Stimulated activated CD8-positive, alpha-beta memory T cell treated with anti-CD3 and anti-CD28 coated beads, Interleukin-7, amount 100 ng/mL, for 4 hours (primary cell): ENCODE measurements at regions not wholly inside any gene's neighbourhood (a gene's known extent, or its start where the extent isn't known, plus 50 kb on each side); places are given as distances from the start of the nearest gene placed in this dataset.

Experiments
- DNase-seq, 2 donors: peaks; one replicate each; pipeline ENCODE4 v3.0.0-alpha.2; 2020; ENCODE audit warnings: low read depth in 2 of 2

DNA sequence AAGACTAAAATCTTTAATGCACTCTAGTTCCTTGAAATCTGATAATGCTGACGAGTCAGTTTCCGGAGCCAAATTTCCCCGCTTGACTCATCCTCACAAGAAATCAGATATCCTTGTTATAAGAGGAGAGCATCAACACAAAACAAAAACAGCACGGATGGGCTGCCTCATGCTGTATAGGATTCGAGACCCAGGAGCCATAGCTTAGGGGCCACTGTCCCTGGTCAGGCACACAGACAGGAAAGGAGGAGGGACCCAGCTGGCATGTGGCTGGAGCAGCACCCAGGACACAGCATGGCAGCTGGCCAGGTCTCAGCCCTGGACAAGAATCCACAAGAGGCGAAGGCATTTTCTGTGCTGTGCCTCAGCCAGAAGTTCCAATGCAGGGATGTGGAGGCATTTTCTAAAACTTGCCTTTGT, 110.2 kb upstream of the SPATA13 start:
- no peak for DNase-seq

DNA sequence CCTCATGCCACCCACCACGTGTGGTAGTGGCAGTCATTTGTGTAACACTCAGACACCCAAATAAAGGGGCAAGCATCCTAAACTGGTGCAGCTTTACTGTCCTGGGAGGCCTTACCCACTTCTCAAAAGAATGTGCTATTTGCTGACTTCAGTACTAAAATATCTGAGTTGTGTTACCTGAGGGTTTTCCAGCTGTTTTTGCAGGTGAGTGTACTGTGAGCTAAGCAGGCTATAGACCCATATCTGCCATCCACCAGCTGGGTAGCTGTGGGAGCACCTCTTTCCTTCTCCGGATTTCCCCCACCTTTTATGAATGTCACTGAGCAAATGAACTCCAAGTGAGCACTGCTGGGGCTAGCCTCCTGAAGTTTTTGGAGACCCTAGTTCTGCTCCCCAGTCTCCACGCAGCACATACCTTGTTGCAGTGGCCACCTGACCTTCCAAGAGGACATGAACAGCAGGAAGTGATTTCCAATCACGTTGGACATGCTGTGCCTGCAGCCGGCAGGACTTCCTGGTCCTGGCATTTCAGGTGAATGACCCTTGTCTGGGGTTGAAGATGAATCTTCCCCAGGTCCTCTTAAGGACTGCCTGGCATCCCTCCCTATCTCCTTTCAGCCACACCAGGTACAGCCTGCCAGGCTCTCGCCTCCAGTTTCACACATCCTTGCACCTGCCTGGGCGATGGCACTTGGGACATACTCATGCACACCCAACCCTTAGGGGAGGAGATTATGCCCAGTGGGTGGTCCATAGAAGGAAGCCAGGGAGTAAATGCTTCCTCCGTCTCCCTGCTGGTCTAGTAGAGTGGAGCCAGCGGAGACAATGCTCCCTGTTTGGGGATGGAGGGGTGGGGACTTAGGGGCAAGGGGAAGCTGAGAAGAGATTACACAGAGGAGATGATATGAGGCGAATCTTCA, 109.5 kb upstream of the SPATA13 start:
- no peak for DNase-seq

DNA sequence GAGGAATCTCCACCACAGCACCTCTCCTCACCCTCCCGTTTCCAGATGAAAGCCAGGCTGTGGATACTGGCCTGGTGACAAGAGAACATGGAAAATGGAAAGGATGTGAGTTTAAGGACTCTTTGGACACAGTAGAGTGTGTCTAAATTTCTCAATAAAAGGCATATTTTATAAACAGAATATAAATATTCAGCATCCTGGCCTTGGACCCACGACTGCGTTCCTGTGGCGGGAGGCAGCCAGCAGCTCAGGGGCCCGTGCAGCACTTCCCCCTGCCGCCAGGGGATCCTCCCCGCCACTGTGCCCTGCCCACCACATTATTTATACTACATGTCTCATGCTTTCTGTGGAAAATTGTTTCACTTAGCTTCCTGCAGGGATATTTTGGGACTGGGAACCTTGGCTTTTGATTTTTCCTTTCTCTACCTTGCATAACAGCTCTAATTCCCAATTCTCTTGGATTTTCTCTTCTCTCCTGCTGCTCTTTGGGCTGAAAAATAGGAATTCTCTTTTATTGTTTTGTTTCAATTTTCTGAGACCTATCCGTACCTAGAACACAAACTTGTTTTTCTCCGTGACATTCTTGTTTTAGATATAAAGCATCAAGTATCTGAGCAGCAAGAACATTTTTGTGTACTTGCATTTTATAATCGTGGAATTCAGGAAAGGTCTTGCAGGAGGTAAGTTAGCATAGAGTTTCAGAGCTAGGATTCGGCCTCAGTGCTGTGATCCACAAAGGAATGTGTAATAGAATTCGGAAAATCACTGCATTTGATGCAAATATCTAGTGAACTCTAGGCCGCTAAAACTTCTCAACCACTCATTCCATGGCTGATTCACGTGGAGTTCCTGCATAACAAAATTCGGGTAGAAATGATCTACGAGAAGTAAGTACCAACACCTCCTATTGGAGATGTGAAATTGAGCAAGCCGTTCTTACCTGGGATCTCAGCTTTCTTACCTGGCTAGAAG, 107.7 kb upstream of the SPATA13 start:
- DNase-seq: no peak

DNA sequence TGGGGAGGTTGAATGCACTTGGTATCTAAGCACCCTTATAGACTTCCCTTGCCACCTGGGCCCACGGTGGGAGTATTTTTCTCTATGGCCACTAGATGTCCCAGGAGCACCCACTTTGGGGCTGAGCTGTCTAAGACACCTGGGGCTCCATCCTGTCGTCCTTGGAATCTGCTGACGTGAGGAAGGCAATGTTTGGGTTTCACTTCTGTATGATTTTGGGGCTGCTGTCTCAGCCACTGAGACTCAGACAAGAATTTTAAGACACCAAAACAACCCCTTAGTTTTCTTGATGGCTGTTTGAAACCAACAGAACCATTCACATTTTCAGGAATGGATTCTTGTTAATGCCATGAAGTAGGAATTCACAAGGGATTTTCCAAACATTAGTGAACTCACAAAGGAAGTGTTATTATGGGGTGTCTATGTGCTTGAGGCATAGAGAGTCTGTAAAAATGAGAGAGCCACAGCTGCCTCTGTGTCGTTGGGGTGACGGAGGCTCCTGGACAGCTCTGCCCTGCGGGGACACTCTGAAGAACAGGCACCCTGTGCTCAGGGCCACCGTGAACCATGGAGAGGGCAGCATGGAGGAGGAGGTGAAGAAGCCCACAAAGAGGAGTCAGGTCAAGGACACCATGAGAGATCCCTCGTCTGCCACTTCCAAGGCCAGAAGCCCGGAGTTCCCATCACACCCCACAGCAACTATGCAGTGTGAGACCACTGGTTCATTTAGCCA, 106.8 kb upstream of the SPATA13 start:
- DNase-seq: peak; percentile 29

DNA sequence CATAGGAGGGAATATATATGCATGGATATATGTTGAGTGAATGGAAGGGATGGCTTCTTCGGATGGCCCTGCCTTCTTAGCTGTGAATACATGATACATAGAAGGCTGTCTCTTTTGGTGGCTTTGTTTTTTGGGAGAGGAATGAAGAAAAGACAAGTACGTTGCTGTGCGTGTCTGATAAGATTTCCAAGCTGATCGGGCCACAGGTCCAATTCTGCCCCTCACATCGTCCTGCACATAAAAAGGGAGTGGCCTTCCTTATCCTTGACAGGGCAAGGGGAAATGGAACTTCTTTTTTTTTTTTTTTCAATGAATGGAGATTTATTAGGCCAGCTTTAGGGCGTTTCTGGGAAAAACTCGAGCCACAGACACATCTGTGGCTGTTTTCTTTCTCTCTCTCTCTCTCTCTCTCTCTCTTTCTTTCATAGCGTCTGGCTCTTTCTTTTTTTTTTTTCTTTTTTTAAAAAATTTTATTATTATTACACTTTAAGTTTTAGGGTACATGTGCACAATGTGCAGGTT, 103.8 kb upstream of the SPATA13 start:
- no peak for DNase-seq

DNA sequence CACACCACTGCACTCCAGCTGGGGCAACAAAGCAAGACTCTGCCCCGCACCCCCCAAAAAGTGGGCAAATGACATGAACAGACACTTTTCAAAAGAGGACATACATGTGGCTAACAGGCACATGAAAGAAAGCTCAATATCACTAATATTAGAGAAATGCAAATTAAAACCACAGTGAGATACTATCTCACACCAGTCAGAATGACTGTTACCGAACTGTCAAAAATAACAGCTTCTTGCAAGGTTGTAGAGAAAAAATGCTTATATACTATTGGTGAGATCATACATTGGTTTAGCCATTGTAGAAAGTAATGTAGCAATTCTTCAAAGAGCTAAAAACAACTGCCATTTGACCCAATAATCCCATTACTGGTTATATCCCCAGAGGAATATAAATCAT, 99.5 kb upstream of the SPATA13 start:
- DNase-seq: no peak

DNA sequence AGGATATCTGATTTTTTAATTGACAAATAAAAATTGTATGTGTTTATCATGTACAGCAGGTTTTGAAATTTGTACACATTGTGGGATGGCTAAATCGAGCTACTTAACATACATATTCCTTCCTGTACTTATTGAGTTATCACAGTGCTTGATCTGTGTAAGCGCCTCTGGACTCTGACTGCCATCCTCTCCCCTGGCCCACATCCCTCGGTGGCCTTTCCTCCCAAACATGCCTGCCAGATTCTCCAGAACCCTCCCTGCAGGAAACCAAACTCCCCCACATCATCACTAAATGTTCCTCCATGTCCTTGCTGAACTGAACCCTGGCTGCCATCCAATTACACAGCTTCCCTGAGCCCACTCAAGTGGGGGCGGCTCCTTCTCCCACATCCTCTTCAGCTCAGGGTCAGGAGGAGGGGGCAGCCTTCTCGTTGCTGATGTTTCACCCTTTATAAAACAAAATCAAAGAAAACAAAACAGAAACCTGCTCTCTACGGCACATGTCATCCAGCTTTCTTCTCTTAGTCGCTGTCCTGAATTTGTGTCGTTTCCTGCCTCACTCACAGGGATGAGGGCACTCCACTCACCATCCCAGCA, 97.1 kb upstream of the SPATA13 start:
- DNase-seq: peak in 1 of 2 donors; percentile 18

DNA sequence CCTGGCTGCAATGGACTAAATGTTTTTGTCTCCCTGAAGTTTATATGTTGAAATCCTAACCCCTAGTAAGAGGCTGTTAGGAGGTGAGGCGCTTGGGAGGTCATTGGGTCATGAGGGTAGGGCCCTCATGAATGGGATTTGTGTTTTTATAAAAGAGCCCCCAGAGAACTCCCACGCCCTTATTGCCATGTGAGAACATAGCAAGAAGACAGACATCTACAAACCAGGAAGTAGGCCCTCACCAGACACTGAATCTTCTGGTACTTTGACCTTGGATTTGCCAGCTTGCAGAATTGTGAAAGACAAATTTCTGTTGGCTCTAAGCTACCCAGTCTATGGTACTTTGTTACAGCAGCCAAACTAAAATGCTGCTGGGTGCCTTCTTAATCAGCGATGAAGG, 96.1 kb upstream of the SPATA13 start:
- DNase-seq: no peak

DNA sequence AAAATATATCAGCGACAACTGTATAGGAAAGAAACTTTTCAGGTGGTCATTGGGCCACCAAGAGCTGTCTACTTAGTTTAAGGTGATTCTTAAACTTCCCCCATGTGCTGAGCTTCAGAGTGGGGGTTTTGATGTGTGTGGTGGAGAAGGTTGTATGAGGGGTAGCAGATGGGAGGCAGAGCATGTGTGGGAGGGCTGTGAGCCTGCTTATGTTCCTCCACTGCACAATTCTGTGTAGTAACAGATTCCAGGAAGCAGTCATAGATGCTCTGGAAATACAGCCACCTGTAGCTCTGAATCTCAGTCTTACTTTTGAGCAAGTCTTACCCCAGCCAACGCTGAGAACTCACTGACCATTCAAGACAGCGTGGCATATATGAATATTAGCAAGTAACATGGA, 95.3 kb upstream of the SPATA13 start:
- DNase-seq: no peak

DNA sequence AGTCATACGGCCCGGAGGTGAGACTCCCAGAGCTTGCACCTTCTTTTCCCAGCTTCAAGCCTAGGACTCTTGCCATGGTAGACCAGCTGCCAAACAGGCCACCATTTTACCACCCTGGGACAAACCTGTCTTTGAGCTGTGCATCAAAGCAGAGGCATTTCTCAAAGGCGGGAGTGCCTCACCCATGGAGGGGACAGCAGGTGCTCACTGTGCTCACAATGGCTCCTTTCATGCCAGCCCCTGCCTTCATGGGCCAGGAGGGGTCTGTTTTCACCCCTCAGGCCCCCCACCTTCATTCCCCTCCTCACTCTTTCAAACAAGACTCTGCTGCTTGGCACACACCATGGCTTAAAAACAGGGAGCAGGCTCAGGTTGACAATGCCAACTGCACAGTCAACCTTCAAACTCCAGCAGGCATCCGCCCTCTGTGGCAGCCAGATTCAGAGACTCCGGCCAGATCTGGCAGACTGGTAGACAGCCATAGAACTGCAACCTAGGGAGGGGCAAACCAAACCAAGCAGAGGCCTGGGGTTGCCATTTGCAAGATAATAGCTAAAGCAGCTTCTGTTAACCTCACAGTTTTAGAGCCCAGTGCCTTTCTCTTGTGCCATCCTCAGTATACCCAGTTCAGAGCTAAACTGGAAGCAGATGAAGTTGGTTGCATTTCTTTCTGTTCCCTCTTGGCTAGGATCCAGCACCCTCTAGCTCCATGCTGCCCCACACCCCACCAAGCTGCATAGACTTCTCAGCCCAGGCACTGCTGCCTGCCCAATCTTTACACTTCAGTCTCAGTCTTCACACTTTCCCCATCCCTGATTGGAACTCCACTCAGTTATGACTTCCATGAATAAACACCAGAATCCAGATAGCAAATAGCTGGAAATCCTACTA, 93.9 kb upstream of the SPATA13 start:
- no peak for DNase-seq

DNA sequence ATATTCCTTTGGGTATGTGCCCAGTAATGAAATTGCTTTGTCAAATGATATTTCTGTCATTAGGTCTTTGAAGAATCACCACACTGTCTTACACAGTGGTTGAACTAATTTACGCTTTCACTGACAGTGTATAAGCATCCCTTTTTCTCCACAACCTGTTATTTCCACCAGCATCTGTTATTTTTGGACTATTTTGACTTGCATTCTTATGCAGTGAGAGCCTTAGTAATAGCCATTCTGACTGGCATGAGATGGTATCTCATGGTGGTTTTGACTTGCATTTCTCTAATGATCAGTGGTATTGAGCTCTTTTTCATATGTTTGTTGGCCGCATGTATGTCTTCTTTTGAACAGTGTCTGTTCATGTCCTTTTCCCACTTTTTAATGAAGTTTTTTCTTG, 92.0 kb upstream of the SPATA13 start:
- DNase-seq: no peak

DNA sequence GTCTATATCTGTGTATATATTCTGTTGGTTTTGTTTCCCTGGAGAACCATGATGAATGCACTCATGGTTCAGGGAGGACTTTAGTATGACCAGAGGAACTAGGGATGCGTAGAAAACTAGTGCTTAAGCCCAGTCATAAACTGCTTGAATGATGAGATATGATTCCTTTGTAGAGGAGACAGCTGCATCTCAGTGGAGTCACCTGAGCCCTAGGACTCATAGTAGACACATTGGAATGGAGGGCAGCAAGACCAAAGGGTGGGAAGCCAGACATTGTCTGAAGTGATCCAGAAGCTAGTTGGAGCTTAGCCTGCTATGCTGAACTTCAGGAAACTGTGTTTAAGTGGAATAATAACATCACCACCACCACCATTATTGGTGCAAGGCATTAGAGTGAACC, 89.5 kb upstream of the SPATA13 start:
- no peak for DNase-seq

DNA sequence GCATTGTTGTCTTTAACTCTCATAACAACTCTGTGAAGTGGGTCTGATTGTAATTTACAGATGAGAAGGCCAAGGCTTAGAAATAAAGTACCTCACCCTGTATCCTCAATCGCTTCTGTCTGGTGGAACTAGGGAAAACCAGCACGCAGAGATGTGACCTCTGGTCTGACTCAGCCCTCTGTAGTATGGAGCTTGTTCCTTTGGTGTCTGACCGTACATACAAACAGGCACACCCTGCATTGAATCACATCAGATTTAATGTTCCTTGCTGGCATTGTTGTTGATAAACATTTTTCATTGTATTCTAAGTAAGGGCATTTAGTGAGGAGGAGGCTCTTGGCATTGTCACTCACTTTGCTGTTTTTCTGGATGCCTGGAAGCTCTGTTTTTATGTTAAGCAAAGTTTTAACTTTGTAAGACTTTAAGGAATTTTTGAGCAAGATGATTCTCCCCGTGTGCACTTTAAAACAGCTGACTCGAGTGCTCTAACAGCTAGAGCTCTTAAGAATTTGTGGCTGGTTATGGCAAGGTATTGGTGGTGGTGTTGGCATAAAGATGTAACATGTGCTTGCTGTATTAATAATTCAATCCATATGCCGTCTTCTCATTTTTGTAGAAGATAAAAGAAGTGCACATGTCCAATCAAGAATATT, 89.0 kb upstream of the SPATA13 start:
- DNase-seq: no peak

DNA sequence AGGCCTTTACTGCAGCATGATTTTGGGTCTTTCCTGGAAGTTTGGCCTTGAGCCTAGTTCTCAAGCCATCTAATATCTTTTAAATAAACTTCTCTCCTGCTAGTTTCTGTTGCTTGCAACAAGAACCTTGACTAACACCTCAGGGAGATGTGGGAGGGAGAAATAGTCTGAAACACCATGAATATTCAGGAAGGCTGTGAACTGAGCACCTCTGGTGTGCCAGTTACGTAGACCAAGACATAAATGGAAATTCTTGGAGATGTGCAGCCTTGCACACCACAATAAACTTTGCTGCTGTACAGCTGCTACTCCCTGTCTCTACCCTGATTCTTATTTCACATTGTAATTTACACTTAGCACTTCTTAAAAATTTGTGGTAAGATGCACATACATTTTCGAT, 86.9 kb upstream of the SPATA13 start:
- DNase-seq: no peak

DNA sequence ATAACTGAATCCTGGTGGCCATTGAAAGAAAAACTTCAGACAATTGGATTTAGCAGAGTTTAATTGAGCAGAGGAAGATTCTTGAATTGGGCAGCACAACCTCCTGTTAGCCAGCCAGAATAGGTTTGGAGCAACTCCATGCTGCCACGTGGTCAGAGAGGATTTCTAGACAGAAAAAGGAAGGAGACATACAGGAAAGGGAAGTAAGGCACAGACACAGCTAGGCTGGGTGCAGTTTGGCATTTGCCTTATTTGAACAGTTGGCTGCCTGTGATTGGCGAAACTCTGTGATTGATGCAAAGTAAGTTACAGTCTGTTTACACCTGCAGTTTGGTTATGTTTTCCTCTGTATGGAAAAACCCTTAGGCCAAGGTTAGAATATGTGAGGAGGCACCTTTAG, 85.8 kb upstream of the SPATA13 start:
- no peak for DNase-seq

DNA sequence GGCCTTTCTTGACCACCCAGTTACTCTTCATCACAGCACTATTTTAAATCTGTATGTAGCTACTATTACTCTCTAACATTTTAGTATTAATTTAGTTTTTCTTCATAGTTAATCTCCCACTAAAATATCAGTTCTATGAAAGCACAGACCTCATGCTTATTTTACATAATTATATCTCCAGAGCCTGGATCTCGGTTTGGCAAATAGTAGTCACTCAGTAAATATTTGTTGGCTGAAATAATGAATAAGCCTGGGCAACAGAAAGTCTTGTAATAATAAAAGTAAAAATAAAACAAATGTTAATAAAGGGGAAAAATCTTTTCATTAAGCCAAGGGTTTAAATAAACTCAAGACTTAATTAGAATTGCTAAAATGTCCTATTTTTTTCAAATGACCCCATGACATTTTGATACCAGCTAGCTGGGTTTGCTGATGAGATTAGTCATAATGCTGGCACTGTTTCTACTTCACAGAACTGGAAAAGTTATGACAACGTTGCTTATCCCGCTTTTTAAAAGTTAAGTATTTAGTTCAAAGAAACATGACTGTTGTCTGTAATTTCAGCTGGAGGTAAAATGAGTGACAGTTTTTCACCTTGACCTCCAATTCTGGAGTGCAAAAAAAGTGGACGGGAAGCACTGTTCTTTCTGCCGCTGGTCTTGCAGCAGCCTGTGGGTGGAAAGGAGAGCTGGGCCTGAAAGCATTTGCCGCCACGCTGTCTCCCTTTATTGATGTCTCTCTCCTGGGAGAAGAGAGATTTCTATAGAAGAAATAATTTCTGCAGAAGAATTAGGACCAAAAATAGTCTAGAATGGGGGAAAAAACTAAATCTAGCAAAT, 85.2 kb upstream of the SPATA13 start:
- no peak for DNase-seq

DNA sequence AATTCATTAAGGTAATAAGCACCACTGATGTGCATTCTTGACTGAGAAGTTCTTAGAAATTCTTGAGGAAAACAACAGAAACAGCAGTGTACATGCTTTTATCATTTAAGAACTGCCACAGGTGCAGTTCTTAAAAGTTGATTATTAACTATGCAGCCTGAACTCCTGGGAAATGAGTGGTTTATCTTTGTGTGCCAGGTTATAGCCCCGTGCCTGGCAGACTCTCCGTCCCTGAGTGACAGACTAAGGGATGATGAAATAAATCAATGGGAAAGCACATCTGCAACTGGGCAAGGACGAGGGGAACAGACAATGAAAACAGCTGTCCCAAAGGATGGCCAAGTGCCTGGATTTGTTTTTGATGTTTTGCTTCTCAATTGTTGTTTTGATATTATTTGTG, 84.4 kb upstream of the SPATA13 start:
- DNase-seq: no peak

DNA sequence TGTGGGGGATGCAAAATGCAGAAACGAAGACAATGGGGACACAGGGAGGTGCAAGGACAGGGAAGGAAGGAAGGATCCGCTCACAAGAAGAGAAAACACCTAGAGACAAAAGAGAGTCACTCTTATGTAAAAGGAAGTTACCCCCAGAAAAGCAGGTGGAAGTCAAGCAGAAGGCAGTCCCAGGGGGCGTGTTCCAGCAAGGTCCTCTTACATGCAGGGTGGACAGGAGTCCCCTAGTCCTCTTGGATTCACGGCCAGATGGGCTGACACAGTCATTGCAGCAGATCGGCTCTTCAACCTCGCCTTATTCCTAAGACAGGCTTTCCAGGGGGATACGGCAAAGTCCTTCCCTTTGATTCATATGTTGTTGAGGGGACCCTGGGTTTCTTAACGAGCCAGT, 83.9 kb upstream of the SPATA13 start:
- no peak for DNase-seq

DNA sequence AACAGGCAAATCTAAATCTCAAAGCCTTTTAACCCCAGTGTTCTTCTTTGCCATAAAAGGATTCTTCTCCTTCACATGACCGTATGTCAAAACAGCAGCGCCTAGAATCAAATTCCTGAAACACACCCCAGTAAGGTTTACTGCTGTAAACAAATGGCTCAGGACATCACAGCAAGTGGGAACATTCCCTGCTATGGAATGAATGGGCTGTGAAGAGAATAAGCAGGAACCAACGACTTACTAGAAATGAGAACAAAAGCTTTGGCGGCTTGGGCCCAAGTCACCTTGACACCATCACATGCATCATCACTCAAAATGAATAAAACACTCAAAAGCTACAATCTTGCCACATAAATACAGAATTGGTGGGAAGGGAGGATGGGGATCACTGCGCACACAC, 80.4 kb upstream of the SPATA13 start:
- DNase-seq: no peak
